Neutrophil (primary cell): ENCODE measurements at regions not wholly inside any gene's neighbourhood (a gene's known extent, or its start where the extent isn't known, plus 50 kb on each side); places are given as distances from the start of the nearest gene placed in this dataset.
"Not testable (repeated sequence)": the region's sequence is repeated elsewhere in the genome, so short reads cannot be mapped to it uniquely, and the experiment has no call there.

Experiments used
- H3K27ac ChIP-seq: fragments of 200-600 bp; sonication (generic); 2 replicates; pipeline ENCODE4 v1.5.1; 2016; ENCODE audit warnings: mild to moderate bottlenecking, moderate library complexity
- H3K27me3 ChIP-seq: fragments of 200-600 bp; sonication (generic); 2 replicates; pipeline ENCODE4 v1.6.0; 2016; ENCODE audit warnings: mild to moderate bottlenecking
- H3K36me3 ChIP-seq: fragments of 200-600 bp; sonication (generic); 2 replicates; pipeline ENCODE4 v1.5.1; 2017
- H3K4me1 ChIP-seq, 2 experiments: fragments of 200-600 bp in 1 of 2; sonication (generic) in 1 of 2; 1 replicate in 1 of 2; 2 replicates in 1 of 2; pipeline versions ENCODE4 v1.5.1 to v1.6.1; 2013 to 2016; ENCODE audit warnings: low read depth in 1 of 2, low read length in 1 of 2, mild to moderate bottlenecking in 1 of 2, moderate library complexity in 1 of 2; ENCODE audit not compliant: control insufficient read depth in 1 of 2, insufficient read depth in 1 of 2
- H3K4me3 ChIP-seq, 2 experiments: fragments of 200-600 bp in 1 of 2; sonication (generic) in 1 of 2; 1 replicate in 1 of 2; 2 replicates in 1 of 2; pipeline ENCODE4 v1.5.1; 2013 to 2016; ENCODE audit warnings: low read depth in 1 of 2, low read length in 1 of 2, mild to moderate bottlenecking in 1 of 2, moderate library complexity in 1 of 2
- H3K9me3 ChIP-seq: fragments of 200-600 bp; sonication (generic); 2 replicates; pipeline ENCODE4 v1.5.1; 2016
- TF ChIP-seq, protein P1 (sequence below): fragments of 200-600 bp; sonication (generic); IDR thresholded peaks from 2 replicates; pipeline ENCODE4 v1.5.1; 2016; ENCODE audit warnings: antibody characterized with exemption

DNA sequence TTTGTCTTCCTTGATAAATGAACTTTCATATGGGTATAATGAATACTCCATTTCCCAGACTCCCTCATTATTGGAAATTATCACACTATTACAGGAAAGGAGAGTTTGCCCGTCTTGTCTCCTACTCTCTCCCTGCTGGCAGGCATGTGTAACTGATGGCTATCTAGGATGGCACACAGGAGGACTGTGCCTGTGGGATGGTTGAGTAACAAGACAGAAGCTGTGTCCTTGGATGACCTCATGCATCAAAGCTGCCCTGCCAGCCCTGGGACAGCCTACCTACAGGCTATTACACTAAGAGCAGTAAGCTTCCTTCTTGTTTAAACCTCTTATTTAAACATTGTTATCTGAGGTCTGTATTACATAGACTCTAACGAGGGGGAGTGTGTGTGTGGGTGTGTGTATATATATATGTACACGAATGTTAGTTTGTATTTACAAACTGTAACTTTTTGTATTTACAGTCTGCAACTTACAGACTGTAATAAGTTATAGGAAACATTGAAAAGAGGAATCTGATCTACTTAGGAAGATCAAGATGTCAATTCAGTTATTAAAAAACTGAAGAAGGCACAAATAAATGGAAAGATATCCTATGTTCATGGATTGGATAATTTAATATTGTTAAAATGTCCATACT lies 247.6 kb upstream of the ACO1 start:
- H3K4me1 ChIP-seq = no peaks in the 10 kb centered on the region
- no peaks in the 10 kb centered on the region for H3K36me3 ChIP-seq
- H3K27ac ChIP-seq = no peak overlapping the region
- TF ChIP-seq, protein P1, sequence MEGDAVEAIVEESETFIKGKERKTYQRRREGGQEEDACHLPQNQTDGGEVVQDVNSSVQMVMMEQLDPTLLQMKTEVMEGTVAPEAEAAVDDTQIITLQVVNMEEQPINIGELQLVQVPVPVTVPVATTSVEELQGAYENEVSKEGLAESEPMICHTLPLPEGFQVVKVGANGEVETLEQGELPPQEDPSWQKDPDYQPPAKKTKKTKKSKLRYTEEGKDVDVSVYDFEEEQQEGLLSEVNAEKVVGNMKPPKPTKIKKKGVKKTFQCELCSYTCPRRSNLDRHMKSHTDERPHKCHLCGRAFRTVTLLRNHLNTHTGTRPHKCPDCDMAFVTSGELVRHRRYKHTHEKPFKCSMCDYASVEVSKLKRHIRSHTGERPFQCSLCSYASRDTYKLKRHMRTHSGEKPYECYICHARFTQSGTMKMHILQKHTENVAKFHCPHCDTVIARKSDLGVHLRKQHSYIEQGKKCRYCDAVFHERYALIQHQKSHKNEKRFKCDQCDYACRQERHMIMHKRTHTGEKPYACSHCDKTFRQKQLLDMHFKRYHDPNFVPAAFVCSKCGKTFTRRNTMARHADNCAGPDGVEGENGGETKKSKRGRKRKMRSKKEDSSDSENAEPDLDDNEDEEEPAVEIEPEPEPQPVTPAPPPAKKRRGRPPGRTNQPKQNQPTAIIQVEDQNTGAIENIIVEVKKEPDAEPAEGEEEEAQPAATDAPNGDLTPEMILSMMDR = no peak
- H3K4me3 ChIP-seq = no peak overlapping the region
- H3K27me3 ChIP-seq = no peaks in the 10 kb centered on the region
- no peaks in the 10 kb centered on the region for H3K9me3 ChIP-seq

DNA sequence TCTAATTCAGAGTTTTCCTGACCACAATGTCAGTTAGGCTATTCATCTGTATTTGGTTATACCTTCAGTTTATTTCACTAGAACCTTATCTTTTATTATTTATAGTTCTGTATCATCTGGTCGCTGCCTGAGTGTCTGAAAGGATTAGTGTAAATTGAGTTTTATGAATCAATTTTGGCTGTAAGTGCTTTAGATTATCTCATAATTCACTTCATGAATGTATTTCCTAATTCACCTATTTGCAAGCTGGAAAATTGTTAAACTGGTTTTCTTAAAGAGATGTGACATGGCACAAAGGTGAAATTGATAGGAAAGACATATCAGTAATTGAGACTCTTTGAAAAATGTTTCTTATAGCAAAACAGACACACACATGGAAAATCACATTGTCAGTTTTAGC lies 242.4 kb upstream of the ACO1 start:
- Histone ChIP-seq H3K9me3 (no peaks in the 10 kb centered on the region), H3K27ac (no peak overlapping the region), H3K4me1 (no peaks in the 10 kb centered on the region), H3K27me3 (no peaks in the 10 kb centered on the region), H3K4me3 (no peak overlapping the region), H3K36me3 (no peaks in the 10 kb centered on the region)
- TF ChIP-seq, protein P1 = no peak

DNA sequence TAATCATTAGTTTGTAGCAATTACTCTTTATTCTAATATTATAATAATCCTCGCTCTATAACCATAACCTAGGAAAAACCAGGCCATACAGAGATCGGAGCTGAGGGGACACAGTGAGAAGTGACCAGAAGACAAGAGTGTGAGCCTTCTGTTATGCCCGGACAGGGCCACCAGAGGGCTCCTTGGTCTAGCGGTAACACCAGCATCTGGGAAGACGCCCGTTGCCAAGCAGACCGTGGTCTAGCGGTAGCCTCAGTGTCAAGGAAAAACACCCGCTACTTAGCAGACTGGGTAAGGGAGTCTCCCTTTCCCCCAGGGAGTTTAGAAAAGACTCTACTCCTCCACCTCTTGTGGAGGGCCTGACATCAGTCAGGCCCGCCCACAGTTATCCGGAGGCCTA lies 235.9 kb upstream of the ACO1 start:
- H3K27ac ChIP-seq, H3K4me3 ChIP-seq, H3K4me1 ChIP-seq, H3K27me3 ChIP-seq, H3K9me3 ChIP-seq, H3K36me3 ChIP-seq: not testable (repeated sequence)

DNA sequence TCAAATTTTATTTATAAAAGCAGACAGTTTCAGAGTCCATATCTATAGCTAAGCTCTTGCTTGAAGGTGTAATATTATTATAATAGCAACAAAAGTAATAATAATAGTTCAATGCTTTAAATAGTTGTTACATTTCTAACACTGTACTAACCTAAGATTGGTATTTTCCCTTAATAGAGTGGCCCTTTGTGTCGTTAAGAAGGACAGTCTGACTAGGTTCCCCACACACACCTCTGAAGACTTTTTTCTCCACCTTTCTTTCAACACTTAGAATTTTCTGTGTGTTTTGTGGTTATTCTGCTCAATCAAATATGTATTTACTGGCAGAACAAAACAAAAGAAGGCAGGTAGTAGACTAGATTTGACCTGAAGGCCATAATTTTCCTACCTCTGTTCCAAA lies 223.2 kb upstream of the ACO1 start:
- H3K27me3 ChIP-seq = no peaks in the 10 kb centered on the region
- H3K4me3 ChIP-seq = no peak overlapping the region
- no peak overlapping the region for H3K27ac ChIP-seq
- TF ChIP-seq, protein P1 = no peak
- H3K9me3 ChIP-seq = no peaks in the 10 kb centered on the region
- H3K36me3 ChIP-seq = no peaks in the 10 kb centered on the region
- H3K4me1 ChIP-seq = no peaks in the 10 kb centered on the region

DNA sequence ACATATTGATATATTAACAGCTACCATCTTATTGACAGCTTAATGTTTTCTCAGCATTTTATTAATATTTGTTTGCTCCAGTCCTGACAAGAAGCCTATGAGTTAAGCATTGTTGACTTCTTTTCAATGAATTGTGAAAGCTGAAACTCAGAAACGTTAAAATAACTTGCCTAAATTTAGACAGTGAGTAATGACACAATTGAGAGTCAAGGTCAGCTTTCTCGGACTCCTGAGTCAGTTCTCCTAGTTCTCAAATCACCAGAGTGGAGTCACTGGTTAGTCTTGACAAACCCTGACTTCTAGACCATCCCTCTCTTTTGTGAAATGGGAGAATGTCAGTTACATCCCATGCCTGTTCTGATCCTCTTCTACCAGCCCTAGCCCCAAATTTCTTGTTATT lies 222.7 kb upstream of the ACO1 start:
- Histone ChIP-seq H3K36me3 (no peaks in the 10 kb centered on the region), H3K4me3 (no peak overlapping the region), H3K9me3 (no peaks in the 10 kb centered on the region), H3K4me1 (no peaks in the 10 kb centered on the region), H3K27me3 (no peaks in the 10 kb centered on the region), H3K27ac (no peak overlapping the region)
- TF ChIP-seq, protein P1 = no peak

DNA sequence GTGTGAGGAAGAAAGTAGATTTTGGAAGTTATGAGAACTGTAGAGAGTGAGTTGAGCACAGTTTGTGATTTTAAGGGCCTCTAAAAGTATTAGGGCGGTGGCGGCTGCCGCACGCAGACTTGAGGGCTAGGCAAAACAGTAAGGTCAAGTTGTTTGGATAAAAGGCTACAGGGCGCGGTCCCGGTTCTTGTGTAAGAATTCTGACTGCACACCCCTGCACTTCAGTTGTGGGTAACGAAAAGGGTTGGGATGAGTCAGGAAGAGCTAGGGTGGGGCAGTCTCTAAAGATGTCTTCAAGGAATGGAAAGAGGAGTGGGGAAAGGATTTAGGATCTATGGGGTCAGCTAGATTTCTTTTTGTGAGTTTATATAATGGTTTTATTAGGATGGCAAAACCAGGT lies 218.1 kb upstream of the ACO1 start:
- H3K4me3 ChIP-seq, H3K9me3 ChIP-seq, H3K36me3 ChIP-seq, H3K27ac ChIP-seq, H3K4me1 ChIP-seq, H3K27me3 ChIP-seq: not testable (repeated sequence)

DNA sequence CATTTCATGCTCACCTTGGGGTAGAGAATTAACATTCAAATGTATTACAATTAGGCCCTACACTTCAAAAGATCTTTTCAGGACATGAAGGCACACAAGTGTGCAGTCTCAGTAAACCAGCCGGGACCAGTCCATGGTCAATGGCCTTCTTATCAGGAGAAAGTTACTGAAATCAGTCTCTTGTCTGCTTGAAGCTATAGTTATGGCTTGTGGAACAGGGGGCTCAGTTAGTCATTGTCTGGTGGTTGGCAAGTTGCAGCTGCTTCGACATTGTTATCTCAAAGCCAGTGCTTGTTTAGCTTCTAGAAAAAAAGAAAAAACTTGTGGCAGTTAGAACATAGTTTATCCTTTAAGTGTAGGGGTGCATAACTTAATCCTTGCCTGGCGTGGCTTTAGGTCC lies 213.1 kb upstream of the ACO1 start:
- Histone ChIP-seq H3K9me3 (no peaks in the 10 kb centered on the region), H3K4me3 (no peak overlapping the region), H3K27ac (no peak overlapping the region), H3K36me3 (no peaks in the 10 kb centered on the region), H3K4me1 (no peaks in the 10 kb centered on the region), H3K27me3 (no peaks in the 10 kb centered on the region)
- TF ChIP-seq, protein P1 = no peak
